ENCODE measurements at regions not wholly inside any gene's neighbourhood (a gene's known extent, or its start where the extent isn't known, plus 50 kb on each side); places are given as distances from the start of the nearest gene placed in this dataset.

DNA sequence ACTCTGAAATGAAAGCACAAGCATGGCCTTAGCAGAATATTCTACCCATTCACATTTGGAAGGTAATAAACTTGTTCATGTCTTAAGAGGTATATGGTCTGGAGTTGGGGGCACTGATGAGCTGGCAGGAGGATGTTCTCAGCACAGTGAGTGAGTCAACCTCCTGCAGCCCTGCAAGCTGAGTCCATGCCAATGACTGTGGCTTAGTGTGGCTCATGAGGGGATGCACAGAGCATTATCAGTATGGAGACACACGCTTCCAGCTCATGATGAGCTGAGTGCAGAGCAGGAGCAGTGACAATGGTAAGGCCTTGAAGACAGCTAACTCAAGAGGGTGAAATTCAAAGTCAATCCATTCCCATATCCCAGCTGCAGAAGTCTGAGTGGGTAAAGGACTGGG lies 102.3 kb downstream of the TNFSF18 start:
- no peaks in the 10 kb centered on the region for H3K36me3 ChIP-seq
- H3K4me3 ChIP-seq (ENCODE audit: low read depth, low read length) = no peak overlapping the region
- H3K27me3 ChIP-seq (ENCODE audit: insufficient read depth, low read depth, severe bottlenecking) = peaks cover 35% of the 10 kb centered on the region
- TF ChIP-seq, protein P1, sequence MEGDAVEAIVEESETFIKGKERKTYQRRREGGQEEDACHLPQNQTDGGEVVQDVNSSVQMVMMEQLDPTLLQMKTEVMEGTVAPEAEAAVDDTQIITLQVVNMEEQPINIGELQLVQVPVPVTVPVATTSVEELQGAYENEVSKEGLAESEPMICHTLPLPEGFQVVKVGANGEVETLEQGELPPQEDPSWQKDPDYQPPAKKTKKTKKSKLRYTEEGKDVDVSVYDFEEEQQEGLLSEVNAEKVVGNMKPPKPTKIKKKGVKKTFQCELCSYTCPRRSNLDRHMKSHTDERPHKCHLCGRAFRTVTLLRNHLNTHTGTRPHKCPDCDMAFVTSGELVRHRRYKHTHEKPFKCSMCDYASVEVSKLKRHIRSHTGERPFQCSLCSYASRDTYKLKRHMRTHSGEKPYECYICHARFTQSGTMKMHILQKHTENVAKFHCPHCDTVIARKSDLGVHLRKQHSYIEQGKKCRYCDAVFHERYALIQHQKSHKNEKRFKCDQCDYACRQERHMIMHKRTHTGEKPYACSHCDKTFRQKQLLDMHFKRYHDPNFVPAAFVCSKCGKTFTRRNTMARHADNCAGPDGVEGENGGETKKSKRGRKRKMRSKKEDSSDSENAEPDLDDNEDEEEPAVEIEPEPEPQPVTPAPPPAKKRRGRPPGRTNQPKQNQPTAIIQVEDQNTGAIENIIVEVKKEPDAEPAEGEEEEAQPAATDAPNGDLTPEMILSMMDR (IDR thresholded peaks at IDR 0.05; ENCODE audit: low read depth, low read length) = no peak
- H3K27ac ChIP-seq = no peak overlapping the region
- no peaks in the 10 kb centered on the region for H3K9me3 ChIP-seq (ENCODE audit: severe bottlenecking)
- no peak for DNase-seq

DNA sequence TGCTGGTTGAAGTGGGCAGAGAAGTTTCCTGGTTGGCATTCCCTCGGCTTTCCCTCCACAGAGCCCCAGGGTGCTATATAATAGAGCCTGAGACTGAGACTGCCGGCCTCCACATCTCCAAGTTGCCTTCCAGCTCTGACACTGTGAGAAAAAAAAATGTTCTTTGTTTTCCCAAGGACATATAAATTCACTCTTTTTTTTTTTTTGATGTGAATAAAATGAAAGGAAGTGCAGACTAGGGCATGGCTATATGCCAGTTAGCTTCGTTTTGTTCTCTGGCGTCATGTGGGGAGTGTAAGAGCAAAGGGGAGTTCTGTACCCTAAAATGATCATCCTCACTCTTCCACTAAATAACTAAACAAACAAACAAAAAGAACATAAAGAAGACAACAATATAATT lies 101.6 kb downstream of the TNFSF18 start:
- H3K4me3 ChIP-seq (ENCODE audit: low read depth, low read length) = no peak overlapping the region

DNA sequence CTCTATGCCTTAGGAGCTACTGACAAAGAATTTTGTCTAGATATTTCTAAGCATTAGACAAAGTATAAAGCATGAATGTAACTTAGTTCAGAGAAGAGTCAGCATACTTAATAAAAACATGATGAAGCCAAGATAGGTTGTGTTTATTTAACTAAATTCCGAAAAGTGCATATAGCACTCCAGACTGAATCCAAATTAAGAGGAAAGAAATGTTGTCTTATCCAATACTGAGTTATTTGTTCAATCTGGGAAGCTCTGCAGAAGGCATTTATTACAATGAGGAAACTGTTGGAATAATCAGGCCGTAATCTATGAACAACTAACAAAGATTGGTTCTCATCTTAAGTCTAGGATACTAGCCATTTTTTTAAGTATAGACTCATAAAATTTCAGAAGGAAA lies 100.2 kb downstream of the TNFSF18 start:
- H3K9me3 ChIP-seq (ENCODE audit: severe bottlenecking) = no peaks in the 10 kb centered on the region
- peaks cover 46% of the 10 kb centered on the region for H3K27me3 ChIP-seq (ENCODE audit: insufficient read depth, low read depth, severe bottlenecking)
- DNase-seq = no peak
- no peaks in the 10 kb centered on the region for H3K36me3 ChIP-seq
- H3K27ac ChIP-seq = no peak overlapping the region
- TF ChIP-seq, protein P1 (IDR thresholded peaks at IDR 0.05; ENCODE audit: low read depth, low read length) = no peak
- no peak overlapping the region for H3K4me3 ChIP-seq (ENCODE audit: low read depth, low read length)

More for the DNA sequence above, 101.6 kb downstream of the TNFSF18 start:
- TF ChIP-seq, protein P1 (IDR thresholded peaks at IDR 0.05; ENCODE audit: low read depth, low read length) = no peak
- no peak overlapping the region for H3K27ac ChIP-seq
- no peaks in the 10 kb centered on the region for H3K36me3 ChIP-seq
- no peak for DNase-seq
- H3K27me3 ChIP-seq (ENCODE audit: insufficient read depth, low read depth, severe bottlenecking) = peaks cover 41% of the 10 kb centered on the region
- no peaks in the 10 kb centered on the region for H3K9me3 ChIP-seq (ENCODE audit: severe bottlenecking)

DNA sequence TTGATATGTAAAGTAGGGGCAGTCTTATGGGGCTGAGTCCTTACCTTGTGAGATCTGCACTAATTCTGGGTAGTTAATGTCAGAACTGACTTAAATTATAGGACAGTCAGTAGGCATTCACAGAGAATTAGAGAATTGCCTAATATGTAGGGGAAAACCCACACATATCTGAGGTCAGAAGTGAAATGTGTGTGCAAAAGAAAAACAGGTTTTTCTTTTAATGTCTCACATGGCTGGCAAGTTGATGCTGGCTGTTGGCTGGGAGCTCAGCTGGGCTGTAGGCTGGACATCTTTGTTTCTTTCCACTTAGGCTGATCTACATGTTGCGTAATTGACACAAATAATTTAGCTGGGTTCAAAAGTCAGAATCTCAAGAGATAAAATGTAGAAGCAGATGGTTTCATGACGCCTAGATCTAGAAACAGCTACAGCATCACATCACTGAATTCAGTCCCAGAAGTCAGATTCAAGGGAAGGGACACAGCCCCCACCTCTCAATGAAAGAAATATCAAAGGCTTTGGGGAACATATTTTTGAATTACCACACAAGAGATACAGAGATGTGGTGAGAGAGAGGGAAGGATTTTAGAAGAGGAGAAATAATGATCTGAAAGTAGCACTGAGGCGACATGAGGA lies 98.9 kb downstream of the TNFSF18 start:
- DNase-seq = no peak
- H3K4me3 ChIP-seq (ENCODE audit: low read depth, low read length) = no peak overlapping the region
- H3K27me3 ChIP-seq (ENCODE audit: insufficient read depth, low read depth, severe bottlenecking) = peaks cover 45% of the 10 kb centered on the region
- no peaks in the 10 kb centered on the region for H3K36me3 ChIP-seq
- no peak overlapping the region for H3K27ac ChIP-seq
- TF ChIP-seq, protein P1 (IDR thresholded peaks at IDR 0.05; ENCODE audit: low read depth, low read length) = no peak
- no peaks in the 10 kb centered on the region for H3K9me3 ChIP-seq (ENCODE audit: severe bottlenecking)

DNA sequence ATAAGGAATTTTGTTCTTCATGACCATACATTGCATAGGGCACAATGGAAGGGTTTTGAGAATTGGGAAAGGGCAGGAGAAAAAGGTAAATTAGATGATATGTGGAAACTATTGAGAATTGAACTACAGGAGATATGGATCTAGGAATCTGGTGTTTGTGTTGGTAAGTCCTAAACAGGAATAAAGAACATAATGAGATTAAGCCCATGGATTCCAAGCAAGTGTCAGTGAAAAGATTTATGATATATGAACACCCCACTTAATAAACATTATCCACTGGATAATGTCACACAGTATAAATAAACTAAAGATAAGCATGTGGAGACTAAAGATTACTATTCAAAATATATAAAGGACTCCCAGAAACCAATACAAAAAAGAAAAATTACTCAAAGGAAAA lies 98.2 kb downstream of the TNFSF18 start:
- no peak overlapping the region for H3K27ac ChIP-seq
- TF ChIP-seq, protein P1 (IDR thresholded peaks at IDR 0.05; ENCODE audit: low read depth, low read length) = no peak
- no peak for DNase-seq

More for the DNA sequence above, 98.2 kb downstream of the TNFSF18 start:
- no peak overlapping the region for H3K4me3 ChIP-seq (ENCODE audit: low read depth, low read length)
- H3K9me3 ChIP-seq (ENCODE audit: severe bottlenecking) = no peaks in the 10 kb centered on the region
- no peaks in the 10 kb centered on the region for H3K36me3 ChIP-seq
- H3K27me3 ChIP-seq (ENCODE audit: insufficient read depth, low read depth, severe bottlenecking) = peaks cover 44% of the 10 kb centered on the region

Data from WERI-Rb-1 (cell line).